MM.1S (cell line): ENCODE measurements at regions not wholly inside any gene's neighbourhood (a gene's known extent, or its start where the extent isn't known, plus 50 kb on each side); places are given as distances from the start of the nearest gene placed in this dataset.

Source experiments
- DNase-seq: peaks from one replicate; pipeline ENCODE4 v3.0.0-alpha.2; 2015
- H2AFZ ChIP-seq: fragments of 300-600 bp; sonication (generic); 2 replicates; pipeline ENCODE4 v1.6.0; 2016; ENCODE audit warnings: antibody characterized with exemption, low read length
- H3F3A ChIP-seq: fragments of 300-600 bp; sonication (generic); 2 replicates; pipeline ENCODE4 v1.6.1; 2016; ENCODE audit warnings: mild to moderate bottlenecking, antibody characterized with exemption, low read length, moderate library complexity, mixed read lengths; ENCODE audit not compliant: insufficient read depth
- H3K27ac ChIP-seq: fragments of 300-600 bp; sonication (generic); 2 replicates; pipeline ENCODE4 v1.5.1; 2016; ENCODE audit warnings: mild to moderate bottlenecking, low read length
- H3K27me3 ChIP-seq: fragments of 300-600 bp; sonication (generic); replicated peaks from 2 replicates; pipeline ENCODE4 v1.6.0; 2016; ENCODE audit warnings: low read length; ENCODE audit not compliant: insufficient read depth
- H3K36me3 ChIP-seq: fragments of 300-600 bp; sonication (generic); replicated peaks from 2 replicates; pipeline ENCODE4 v1.6.1; 2016; ENCODE audit warnings: mild to moderate bottlenecking, low read length, mixed read lengths; ENCODE audit not compliant: insufficient read depth
- H3K4me1 ChIP-seq: fragments of 300-600 bp; sonication (generic); 2 replicates; pipeline ENCODE4 v1.6.1; 2016; ENCODE audit warnings: low read length, mixed read lengths
- H3K4me2 ChIP-seq: fragments of 300-600 bp; sonication (generic); 2 replicates; pipeline ENCODE4 v1.6.0; 2016; ENCODE audit warnings: low read depth, low read length
- H3K4me3 ChIP-seq: fragments of 300-600 bp; sonication (generic); 2 replicates; pipeline ENCODE4 v1.5.1; 2016; ENCODE audit warnings: low read length, mixed read lengths
- H3K79me2 ChIP-seq: fragments of 300-600 bp; sonication (generic); 2 replicates; pipeline ENCODE4 v1.6.1; 2016; ENCODE audit warnings: mixed run types, low read length, mixed read lengths
- H3K9ac ChIP-seq: fragments of 300-600 bp; sonication (generic); 2 replicates; pipeline ENCODE4 v1.6.1; 2016; ENCODE audit warnings: low read length, mixed read lengths
- H3K9me2 ChIP-seq: fragments of 300-600 bp; sonication (generic); replicated peaks from 2 replicates; pipeline ENCODE4 v1.6.1; 2016; ENCODE audit warnings: mild to moderate bottlenecking, low read length, mixed read lengths; ENCODE audit not compliant: insufficient read depth
- H3K9me3 ChIP-seq: fragments of 300-600 bp; sonication (generic); replicated peaks from 2 replicates; pipeline ENCODE4 v1.6.1; 2016; ENCODE audit warnings: mild to moderate bottlenecking, low read length, mixed read lengths; ENCODE audit not compliant: insufficient read depth
- H4K20me1 ChIP-seq: fragments of 300-600 bp; sonication (generic); 2 replicates; pipeline ENCODE4 v1.6.1; 2016; ENCODE audit warnings: mild to moderate bottlenecking, low read length, moderate library complexity, mixed read lengths; ENCODE audit not compliant: insufficient read depth
- EZH2 ChIP-seq: fragments of 300-600 bp; sonication (generic); optimal IDR thresholded peaks from 2 replicates; pipeline ENCODE3; 2017; ENCODE audit warnings: low read depth, mild to moderate bottlenecking, antibody characterized with exemption, low read length, mixed read lengths
- EZH2phosphoT487 ChIP-seq: fragments of 300-600 bp; sonication (generic); IDR thresholded peaks from 2 replicates; pipeline ENCODE4 v1.6.1; 2018; ENCODE audit warnings: antibody characterized with exemption, low read length
- TF ChIP-seq, protein P1 (sequence below): fragments of 300-600 bp; sonication (generic); IDR thresholded peaks from 2 replicates; pipeline ENCODE4 v1.5.1; 2016; ENCODE audit warnings: antibody characterized with exemption, low read length, mixed read lengths

DNA sequence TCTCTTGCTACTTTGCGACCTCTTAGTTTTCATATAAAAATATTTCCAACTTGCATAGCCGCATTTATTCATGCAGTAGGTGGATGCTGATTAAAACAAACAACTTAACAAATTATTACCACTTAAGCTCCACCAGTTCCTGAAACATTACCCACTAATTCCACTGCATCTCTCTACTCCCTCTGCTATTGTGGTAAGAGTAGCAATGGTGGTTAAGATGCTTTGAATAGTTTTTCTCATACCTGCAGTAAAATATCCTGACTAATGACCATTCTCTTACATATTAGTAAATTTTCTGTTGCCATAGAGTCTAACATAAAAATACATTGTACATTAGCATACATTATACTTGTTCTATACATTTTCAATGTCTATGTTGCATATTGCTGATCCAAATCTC is 397.6 kb upstream of the PLSCR5 start:
- H3K4me1 ChIP-seq, result no peaks in the 10 kb centered on the region
- no peak for DNase-seq

DNA sequence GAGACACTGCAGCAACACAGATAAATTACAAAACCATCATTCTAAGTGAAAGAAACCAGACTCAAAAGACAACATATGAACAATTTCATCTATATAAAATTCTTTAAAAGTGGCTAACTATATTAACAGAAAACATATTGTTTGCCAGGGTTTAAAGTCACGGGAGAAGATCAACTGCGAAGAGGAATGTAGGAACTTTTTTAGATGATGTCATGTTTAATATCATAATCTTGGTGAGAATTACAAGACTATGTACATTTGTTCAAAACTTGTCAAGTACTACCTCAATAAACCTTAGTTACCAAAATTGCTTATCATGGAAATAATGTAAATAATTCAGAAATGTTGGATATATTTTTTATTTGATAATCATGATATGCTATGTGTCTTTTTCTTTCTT is 395.1 kb upstream of the PLSCR5 start:
- Histone ChIP-seq H3K9me2 (no peaks in the 10 kb centered on the region), H2AFZ (no peak overlapping the region), H3K27ac (no peak overlapping the region)

More for the DNA sequence above, 397.6 kb upstream of the PLSCR5 start:
- Histone ChIP-seq H3K9ac (no peak overlapping the region), H2AFZ (no peak overlapping the region), H3K79me2 (no peaks in the 10 kb centered on the region), H3F3A (no peaks in the 10 kb centered on the region), H3K4me2 (no peak overlapping the region), H3K27ac (no peak overlapping the region), H3K9me2 (no peaks in the 10 kb centered on the region), H3K36me3 (no peaks in the 10 kb centered on the region), H3K9me3 (no peaks in the 10 kb centered on the region), H3K27me3 (no peaks in the 10 kb centered on the region), H4K20me1 (no peaks in the 10 kb centered on the region), H3K4me3 (no peak overlapping the region)
- TF ChIP-seq EZH2phosphoT487 (no peak), EZH2 (no peak)
- TF ChIP-seq, protein P1, sequence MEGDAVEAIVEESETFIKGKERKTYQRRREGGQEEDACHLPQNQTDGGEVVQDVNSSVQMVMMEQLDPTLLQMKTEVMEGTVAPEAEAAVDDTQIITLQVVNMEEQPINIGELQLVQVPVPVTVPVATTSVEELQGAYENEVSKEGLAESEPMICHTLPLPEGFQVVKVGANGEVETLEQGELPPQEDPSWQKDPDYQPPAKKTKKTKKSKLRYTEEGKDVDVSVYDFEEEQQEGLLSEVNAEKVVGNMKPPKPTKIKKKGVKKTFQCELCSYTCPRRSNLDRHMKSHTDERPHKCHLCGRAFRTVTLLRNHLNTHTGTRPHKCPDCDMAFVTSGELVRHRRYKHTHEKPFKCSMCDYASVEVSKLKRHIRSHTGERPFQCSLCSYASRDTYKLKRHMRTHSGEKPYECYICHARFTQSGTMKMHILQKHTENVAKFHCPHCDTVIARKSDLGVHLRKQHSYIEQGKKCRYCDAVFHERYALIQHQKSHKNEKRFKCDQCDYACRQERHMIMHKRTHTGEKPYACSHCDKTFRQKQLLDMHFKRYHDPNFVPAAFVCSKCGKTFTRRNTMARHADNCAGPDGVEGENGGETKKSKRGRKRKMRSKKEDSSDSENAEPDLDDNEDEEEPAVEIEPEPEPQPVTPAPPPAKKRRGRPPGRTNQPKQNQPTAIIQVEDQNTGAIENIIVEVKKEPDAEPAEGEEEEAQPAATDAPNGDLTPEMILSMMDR, result no peak

DNA sequence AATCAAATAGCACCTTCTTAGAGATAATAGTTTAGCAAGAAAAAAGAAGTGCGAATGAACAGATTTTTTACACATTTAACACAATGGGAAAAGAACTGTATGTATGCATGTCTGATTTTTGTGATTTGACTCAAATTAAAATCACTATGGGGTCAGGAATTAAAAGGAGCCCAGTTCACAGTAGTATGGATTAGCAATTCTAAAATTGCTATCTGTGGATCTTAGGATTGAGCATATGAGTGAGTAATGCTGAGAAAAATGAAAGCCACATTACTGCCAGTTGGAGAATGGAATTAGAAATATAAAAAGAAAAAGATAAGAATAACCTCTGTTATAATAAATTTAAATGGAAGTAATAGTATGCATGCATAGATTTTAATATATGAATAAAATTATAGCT is 386.8 kb upstream of the PLSCR5 start:
- Histone ChIP-seq H3K27me3 (no peaks in the 10 kb centered on the region), H3K27ac (no peak overlapping the region), H3K4me1 (no peaks in the 10 kb centered on the region), H4K20me1 (no peaks in the 10 kb centered on the region), H3K4me3 (no peak overlapping the region), H3K9me3 (no peaks in the 10 kb centered on the region), H3K9ac (no peak overlapping the region), H3K36me3 (no peaks in the 10 kb centered on the region), H3K4me2 (no peak overlapping the region), H3F3A (no peaks in the 10 kb centered on the region), H3K79me2 (no peaks in the 10 kb centered on the region), H2AFZ (no peak overlapping the region), H3K9me2 (no peaks in the 10 kb centered on the region)
- DNase-seq, result no peak
- TF ChIP-seq EZH2phosphoT487, result no peak
- TF ChIP-seq, protein P1, result no peak
- TF ChIP-seq EZH2, result no peak

More for the DNA sequence above, 395.1 kb upstream of the PLSCR5 start:
- Histone ChIP-seq H3K79me2 (no peaks in the 10 kb centered on the region), H3K4me1 (no peaks in the 10 kb centered on the region), H3K9me3 (no peaks in the 10 kb centered on the region), H3K4me3 (no peak overlapping the region), H3K4me2 (no peak overlapping the region), H3K27me3 (no peaks in the 10 kb centered on the region), H3K9ac (no peak overlapping the region), H3F3A (no peaks in the 10 kb centered on the region), H4K20me1 (no peaks in the 10 kb centered on the region), H3K36me3 (no peaks in the 10 kb centered on the region)
- TF ChIP-seq, protein P1, result no peak
- TF ChIP-seq EZH2, result no peak
- TF ChIP-seq EZH2phosphoT487, result no peak
- no peak for DNase-seq
